Activated CD8-positive, alpha-beta T cell treated with anti-CD3 and anti-CD28 coated beads for 36 hours (primary cell): ENCODE measurements at regions not wholly inside any gene's neighbourhood (a gene's known extent, or its start where the extent isn't known, plus 50 kb on each side); places are given as distances from the start of the nearest gene placed in this dataset.
"Not testable (repeated sequence)": the region's sequence is repeated elsewhere in the genome, so short reads cannot be mapped to it uniquely, and the experiment has no call there.

Source experiments
- ATAC-seq: fragments of 200-7000 bp; cut with Tn5 transposase; one replicate; pipeline ENCODE4 v1.10.0; 2021; ENCODE audit warnings: mild to moderate bottlenecking, moderate library complexity
- CTCF ChIA-PET: fragments of 350-600 bp; sonication (Branson Sonifier 250); formaldehyde crosslinking; loops from one replicate; lab custom pipeline; 2021; ENCODE audit warnings: antibody characterized with exemption; lab: Charles Lee
- POLR2A ChIA-PET: fragments of 350-600 bp; sonication (Branson Sonifier 250); formaldehyde crosslinking; loops from one replicate; lab custom pipeline; 2021; ENCODE audit warnings: antibody characterized with exemption; lab: Charles Lee
- DNase-seq: peaks from one replicate; pipeline ENCODE4 v3.0.0-alpha.2; 2020
- H3K27ac Mint-ChIP-seq: one replicate; pipeline ENCODE4 v1.8.0; 2021; ENCODE audit warnings: mild to moderate bottlenecking, mixed read lengths
- H3K27me3 Mint-ChIP-seq: one replicate; pipeline ENCODE4 v1.8.0; 2021; ENCODE audit warnings: mixed read lengths
- H3K36me3 Mint-ChIP-seq: one replicate; pipeline ENCODE4 v1.8.0; 2021; ENCODE audit warnings: low read depth, mixed read lengths
- H3K4me1 Mint-ChIP-seq: one replicate; pipeline ENCODE4 v1.8.0; 2021; ENCODE audit warnings: low read depth, mixed read lengths
- H3K4me3 Mint-ChIP-seq: one replicate; pipeline ENCODE4 v1.8.0; 2021; ENCODE audit warnings: mild to moderate bottlenecking, moderate library complexity, mixed read lengths
- H3K9me3 Mint-ChIP-seq: one replicate; pipeline ENCODE4 v1.8.0; 2021; ENCODE audit warnings: mixed read lengths
- CTCF ChIP-seq: fragments of 200-600 bp; IDR thresholded peaks from one replicate; pipeline ENCODE4 v1.8.0; 2022; ENCODE audit warnings: antibody characterized with exemption, mild to moderate bottlenecking
- intact Hi-C: fragments of 100-400 bp; cut with micrococcal nuclease; formaldehyde crosslinking; loops from one replicate; pipeline ENCODE4 v1.10.0; 2022

DNA sequence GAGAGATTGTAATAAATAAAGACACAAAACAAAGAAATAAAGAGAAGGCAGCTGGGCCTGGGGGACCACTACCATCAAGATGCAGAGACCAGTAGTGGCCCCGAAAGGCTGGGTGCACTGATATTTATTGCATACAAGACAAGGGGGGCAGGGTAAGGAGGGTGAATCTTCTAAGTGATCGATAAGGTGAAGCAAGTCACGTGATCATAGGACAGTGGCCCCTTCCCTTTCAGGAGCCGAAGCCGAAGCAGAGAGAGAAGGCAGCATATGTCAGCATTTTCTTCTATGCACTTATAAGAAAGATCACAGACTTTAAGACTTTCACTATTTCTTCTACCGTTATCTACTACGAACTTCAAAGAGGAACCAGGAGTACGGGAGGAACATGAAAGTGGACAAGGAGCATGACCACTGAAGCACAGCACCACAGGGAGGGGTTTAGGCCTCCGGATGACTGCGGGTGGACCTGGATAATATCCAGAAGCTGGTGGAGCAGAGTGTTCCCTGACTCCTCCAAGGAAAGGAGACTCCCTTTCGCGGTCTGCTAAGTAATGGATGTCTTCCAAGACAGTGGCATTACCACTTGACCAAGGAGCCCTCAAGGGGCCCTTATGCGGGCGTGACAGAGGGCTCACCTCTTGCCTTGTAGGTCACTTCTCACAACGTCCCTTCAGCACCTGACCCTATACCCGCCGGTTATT, 126.4 kb downstream of the RBM46 start:
- ATAC-seq, H3K4me1 Mint-ChIP-seq, H3K36me3 Mint-ChIP-seq, CTCF ChIA-PET, POLR2A ChIA-PET, DNase-seq, H3K4me3 Mint-ChIP-seq, H3K9me3 Mint-ChIP-seq, H3K27me3 Mint-ChIP-seq, H3K27ac Mint-ChIP-seq, intact Hi-C loops: not testable (repeated sequence)

- H3K9me3 Mint-ChIP-seq: no peaks in the 10 kb centered on the region
- no peak for DNase-seq
- ChIA-PET POLR2A (no interaction called here), CTCF (no interaction called here)
- H3K4me1 Mint-ChIP-seq: no peaks in the 10 kb centered on the region
- no peak for TF ChIP-seq CTCF
- H3K4me3 Mint-ChIP-seq: no peak overlapping the region
- no peaks in the 10 kb centered on the region for H3K27me3 Mint-ChIP-seq
- H3K36me3 Mint-ChIP-seq: no peaks in the 10 kb centered on the region
- H3K27ac Mint-ChIP-seq: no peak overlapping the region
- intact Hi-C loops: no loop called here
- no peak for ATAC-seq
Measured at GRCh38 chr4:154908168-154908567, 127.1 kb downstream of the RBM46 start.

DNA sequence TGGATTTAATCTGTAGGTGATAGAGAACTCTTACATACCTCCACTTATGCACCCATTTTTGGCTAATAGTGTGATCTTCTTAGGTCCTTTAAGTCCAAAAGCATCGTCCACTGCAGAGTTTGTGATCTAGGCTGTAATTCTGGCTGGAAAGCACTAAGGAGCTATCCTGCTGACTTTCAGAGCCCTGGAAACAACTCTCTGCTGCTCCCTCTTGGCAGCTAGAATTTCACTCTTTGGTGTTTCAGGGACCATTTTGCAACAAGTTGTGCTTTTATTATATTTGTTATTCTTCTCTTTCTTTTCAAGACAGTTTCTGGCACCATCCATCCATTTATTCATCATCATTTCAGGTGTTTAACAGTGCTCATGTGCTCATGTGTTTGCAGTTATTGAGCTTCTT, 130.0 kb downstream of the RBM46 start:
- intact Hi-C loops: no loop called here
- ATAC-seq: no peak
- ChIA-PET POLR2A (no interaction called here), CTCF (no interaction called here)
- Mint-ChIP-seq H3K4me1 (no peaks in the 10 kb centered on the region), H3K27me3 (no peaks in the 10 kb centered on the region), H3K36me3 (no peaks in the 10 kb centered on the region), H3K4me3 (no peak overlapping the region), H3K9me3 (no peaks in the 10 kb centered on the region), H3K27ac (no peak overlapping the region)
- TF ChIP-seq CTCF: no peak
- no peak for DNase-seq

DNA sequence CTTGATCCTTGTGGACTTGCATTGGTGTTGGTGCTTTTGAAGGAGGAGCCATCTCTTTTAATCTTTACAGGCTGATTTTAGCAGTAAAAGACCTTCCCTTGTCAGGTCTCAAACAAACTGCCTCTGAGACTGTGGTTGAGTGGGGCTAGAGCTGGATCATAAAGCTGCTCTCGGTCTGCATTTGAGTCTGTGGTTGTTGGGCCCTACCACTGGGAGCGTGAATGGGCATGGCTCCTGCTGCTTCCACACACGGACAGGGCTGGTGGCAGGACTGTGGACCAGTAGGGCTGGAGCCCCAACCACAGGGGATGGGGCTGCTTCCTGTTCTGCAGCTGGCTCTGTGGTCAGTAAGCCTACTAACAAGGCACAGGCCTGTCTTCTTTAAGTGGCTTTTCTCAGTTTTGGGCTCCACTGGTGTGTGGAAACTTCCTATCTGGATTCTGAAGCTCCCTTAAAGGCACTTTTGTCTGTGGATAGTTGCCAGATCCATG, 130.6 kb downstream of the RBM46 start:
- TF ChIP-seq CTCF: no peak
- ATAC-seq (no peak), DNase-seq (no peak)
- POLR2A ChIA-PET: no interaction called here
- Mint-ChIP-seq H3K4me1 (no peaks in the 10 kb centered on the region), H3K9me3 (no peaks in the 10 kb centered on the region), H3K36me3 (no peaks in the 10 kb centered on the region), H3K4me3 (no peak overlapping the region), H3K27ac (no peak overlapping the region), H3K27me3 (no peaks in the 10 kb centered on the region)
- intact Hi-C loops: no loop called here
- CTCF ChIA-PET: no interaction called here

- Mint-ChIP-seq H3K4me1 (no peaks in the 10 kb centered on the region), H3K27me3 (no peaks in the 10 kb centered on the region), H3K4me3 (no peak overlapping the region), H3K27ac (no peak overlapping the region), H3K36me3 (no peaks in the 10 kb centered on the region), H3K9me3 (no peaks in the 10 kb centered on the region)
- POLR2A ChIA-PET: no interaction called here
- no peak for ATAC-seq
- CTCF ChIA-PET: no interaction called here
- no peak for DNase-seq
- intact Hi-C loops: no loop called here
- TF ChIP-seq CTCF: no peak
Measured at GRCh38 chr4:154916068-154916467, 135.0 kb downstream of the RBM46 start.
